GM18861 (cell line): ENCODE measurements at regions not wholly inside any gene's neighbourhood (a gene's known extent, or its start where the extent isn't known, plus 50 kb on each side); places are given as distances from the start of the nearest gene placed in this dataset.

Experiments
- ATAC-seq: cut with Tn5 transposase; IDR thresholded peaks from one replicate; pipeline ENCODE4 v1.9.1; 2021; ENCODE audit not compliant: unreplicated experiment

DNA sequence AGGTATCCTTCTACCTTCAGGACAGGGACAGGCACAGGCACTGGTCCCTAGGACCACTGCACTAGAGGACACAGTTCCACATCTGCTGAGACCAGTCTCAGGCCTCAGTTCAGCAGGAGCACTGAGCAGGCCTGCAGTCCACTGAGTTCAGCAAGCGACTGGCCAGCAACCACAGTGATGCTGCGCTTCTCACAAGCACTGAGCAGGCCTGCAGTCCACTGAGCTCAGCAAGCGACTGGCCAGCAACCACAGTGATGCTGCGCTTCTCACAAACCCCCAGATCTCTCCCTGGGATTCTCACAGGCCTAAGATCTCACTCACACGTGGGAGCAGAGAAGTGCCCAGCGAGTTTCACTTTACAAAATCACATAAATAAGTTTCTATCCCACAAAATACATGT, 140.6 kb downstream of the IRS2 start:
- ATAC-seq, result no peak

DNA sequence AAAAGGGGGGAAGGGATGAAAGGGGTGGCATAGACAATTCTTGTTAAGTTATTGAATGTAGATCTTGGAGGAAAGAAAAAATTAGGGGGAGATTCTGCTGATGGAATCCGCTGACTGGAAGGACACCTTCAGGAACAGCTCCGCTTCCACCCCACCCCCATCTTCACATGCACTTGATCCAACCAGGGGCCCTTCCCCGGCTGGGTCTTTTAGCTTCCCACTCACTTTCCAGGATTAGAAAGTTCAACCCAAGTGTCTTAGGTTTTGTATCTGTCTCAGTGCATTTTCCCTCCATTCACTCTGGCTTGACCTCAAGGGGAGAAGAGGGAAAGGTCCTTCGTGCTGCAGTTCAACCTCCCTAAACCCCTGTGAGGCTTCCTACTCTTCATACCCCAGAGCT, 141.4 kb downstream of the IRS2 start:
- no peak for ATAC-seq

DNA sequence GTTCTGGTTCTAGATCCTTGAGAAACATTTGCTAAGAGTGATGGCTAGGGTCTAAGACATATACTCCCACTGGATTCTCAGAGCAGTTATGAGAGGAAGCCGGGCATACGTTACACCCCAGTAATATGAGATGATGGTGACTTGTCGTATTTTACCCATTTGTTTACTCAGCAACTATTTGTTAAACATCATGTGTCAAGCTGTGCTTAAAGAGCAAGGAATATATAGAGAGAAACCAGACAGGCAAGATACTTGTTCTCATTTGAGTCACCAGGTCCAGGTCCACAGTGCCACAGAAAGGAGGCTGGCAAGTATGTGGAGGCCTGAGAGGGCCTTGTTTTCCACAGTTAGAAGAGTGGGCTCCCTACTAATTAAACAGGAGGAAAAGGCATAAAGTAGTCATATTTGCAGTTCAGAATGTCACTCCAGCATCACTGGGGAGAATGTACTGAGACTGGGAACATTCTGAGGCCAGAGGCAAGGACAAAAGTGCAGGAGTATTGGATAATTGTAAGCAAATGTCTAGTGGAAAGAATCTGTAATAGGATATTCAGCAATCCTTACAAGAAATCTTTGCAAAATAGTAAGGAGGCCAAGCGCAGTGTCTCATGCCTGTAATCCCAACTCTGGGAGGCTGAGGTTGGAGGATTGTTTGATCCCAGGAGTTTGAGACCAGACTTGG, 142.2 kb downstream of the IRS2 start:
- no peak for ATAC-seq

DNA sequence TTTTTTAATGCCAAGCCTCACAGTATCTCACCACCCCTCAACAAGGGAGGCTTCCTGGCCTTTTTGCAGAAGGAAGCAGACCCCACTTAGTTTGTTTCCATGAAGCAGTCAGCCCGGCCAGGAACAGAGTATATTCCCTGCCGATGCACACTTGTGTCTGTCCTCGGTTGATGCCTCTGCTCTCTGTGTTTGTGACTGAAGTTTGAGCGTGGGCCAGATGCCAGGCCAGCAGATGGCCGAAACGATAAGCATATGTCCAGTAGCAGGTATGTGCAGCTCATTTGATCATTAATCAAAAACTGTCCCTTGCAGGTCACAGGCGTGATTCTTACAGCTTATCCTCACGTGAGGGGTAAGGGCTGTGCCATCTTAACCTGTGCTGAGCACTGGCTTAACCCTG, 144.0 kb downstream of the IRS2 start:
- no peak for ATAC-seq

DNA sequence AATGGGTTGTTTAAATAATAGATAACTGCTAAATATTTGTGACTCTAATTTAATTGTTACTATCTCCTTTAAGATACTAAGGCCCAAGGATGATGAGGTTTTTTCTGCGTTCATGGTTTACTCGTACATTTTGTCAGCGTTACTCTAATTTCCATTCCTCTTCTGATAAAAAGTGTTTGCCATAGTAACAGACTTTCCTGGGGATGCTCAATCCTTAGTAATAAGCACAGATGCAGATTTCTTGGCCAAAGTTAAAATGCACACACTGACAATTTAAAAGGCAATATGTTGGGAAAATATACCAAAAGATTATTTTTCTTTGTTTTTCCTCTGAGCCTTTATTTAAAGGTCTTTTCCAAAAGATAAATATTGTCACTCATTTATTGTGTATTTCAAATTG, 149.6 kb downstream of the IRS2 start:
- no peak for ATAC-seq

DNA sequence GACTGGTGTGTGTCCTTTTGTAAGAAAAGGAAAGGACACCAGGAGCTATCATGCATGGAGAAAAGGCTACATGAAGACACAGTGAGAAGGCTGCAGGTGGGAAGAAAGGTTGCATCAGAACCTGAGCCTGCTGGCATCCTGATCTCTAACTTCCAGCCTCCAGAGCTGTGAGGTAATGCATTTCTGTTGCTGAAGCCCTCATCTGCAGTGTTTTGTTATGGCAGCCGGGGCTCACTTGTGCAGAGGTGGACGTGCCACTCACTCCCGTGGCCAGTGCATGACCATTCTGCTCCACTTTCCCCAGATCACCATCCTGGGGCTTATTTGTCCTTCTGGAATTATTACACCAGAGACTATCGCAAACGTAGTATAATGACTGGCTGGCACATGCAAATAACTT, 155.3 kb downstream of the IRS2 start:
- ATAC-seq, result no peak

DNA sequence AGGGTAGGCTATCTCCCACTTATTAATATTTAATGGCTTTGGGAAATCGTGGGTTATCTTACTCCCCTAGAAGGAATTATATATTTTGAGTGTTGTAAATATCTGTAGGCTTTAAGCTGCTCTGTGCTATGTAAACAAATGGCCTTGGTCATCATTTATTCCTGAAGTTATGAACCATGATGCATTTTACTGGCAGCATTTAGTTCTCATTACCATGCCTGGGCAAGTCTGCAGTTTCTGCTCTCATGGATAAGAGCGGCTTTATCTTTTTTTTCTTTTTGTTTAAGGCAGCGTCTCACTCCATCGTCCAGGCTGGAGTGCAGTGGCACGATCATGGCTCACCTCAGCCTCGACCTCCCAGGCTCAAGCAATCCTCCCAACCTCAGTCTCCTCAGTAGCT, 156.1 kb downstream of the IRS2 start:
- ATAC-seq, result no peak

DNA sequence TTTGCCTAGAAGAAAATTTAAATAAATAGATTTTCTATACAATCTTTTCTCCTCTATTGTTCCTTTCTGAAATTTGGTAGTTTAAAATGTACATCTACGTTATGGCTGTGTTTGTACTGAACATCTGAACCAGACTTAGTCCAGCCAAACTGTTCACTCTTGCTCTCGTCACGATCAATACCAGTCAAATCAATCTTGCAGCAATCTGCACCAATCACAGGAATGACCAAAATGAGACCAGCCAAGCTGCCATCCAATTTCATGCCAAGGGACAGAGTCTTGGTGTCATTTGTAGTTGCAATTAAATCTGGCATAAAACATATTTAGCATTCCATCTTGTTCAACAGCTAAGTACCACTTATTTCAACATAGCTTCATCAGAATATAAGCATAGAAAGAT, 156.6 kb downstream of the IRS2 start:
- no peak for ATAC-seq

DNA sequence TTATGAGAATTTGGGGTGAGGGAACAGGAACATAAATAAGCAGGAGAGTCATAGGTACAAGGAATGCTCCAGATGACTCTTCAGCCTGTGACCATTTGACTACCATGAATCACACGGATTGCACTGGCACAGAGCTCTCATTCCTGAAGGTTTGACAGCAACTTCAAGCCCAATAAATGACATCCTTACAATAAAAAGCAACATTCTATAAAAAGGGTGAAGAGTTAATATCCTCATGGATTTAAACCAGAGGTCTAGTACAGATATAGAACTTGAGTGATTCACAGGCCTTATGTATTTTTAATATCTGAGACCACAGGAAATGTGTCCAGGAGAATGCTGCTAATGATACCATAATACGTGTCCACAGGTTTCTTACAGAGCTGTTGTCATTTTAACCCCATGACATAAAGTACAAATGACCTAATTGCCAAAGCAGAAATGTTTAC, 158.1 kb downstream of the IRS2 start:
- ATAC-seq, result no peak

DNA sequence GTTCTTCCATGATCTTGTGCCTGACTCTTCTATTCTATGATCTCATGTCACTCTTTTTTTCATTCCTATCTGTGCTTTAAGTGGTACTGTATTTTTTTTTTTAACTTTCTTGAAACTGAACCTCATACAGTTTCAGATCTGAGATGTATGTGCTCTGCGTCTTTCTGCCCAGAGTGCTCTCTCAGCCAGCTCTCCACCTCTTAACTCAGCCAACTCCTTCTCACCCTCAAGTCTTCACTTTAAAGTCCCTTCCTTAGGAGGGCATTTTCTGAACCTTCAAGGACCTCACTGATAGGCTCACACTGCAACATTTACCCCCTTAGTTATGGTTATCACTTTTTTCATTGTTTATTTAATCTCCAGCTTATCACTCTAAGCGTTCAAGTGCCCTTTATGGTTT, 158.7 kb downstream of the IRS2 start:
- no peak for ATAC-seq

DNA sequence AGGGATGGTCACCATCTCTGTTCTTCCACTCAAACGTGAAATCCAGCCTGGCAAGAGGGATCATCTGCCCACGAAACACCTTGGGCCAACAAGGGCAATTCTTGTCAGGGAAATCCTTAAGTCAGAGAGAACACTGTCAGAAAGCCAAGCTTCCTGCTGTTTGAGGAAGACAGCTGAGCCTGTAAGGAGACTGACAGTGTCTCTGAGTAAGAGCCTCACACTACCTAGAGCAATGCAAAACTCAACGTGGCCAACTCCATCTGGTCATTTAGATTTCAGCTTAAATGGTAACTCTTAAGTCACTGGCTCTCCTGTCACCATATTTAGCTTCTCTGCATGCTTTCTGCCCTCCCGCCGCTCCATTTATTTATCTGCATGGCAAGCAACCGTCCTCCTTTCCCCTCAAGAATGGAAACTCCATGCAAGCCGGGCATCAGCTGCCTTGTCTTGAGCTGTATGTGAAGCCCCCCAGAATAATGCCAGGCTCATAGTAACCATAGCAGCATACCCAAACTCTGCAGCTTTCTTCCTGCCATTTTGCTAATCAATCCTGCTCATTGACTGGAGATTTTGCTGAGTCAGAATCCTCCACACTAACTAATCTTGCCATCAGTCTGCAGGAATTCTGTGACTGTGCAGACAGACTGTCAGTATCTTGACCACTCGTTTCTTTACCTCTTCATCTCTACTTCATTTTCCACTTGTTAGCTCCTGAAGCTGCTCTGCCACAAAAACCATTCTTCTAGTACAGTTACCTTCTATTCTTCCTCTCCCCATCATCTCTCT, 159.8 kb downstream of the IRS2 start:
- ATAC-seq, result no peak

DNA sequence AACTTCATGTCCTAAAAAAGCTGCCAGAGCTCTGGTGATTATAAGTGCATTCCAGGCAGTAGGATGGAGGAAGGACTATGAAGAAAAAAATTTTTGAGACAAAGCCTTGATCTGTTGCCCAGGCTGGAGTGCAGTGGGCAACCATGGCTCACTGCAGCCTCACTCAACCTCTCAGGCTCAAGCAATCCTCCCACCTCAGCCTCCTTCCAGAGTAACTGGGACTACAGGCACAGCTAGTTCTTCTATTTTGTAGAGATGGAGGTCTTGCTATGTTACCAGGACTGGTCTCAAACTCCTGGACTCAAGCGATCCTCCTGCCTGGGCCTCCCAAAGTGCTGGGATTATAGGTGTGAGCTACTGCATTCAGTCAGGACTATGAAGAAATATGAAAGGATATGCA, 161.2 kb downstream of the IRS2 start:
- no peak for ATAC-seq

DNA sequence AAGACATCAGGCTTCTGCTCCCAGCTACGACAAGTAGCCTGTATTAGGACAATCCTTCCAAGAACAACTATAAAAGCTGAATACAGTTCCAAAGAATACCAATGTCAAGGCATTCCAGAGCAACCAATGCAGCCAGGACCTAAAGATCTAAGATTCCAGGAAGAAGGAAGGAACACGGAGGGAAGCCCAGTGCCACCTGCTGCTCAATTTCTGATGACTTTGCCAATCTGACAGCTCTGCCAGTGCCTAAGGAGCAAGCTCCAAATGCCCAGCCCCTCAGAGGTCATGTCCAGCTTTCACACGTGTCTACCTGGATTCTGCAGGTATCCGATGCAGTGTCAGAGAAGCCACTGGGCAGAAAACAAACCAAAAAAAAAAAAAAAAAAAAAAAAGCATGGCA, 164.4 kb downstream of the IRS2 start:
- ATAC-seq, result no peak

DNA sequence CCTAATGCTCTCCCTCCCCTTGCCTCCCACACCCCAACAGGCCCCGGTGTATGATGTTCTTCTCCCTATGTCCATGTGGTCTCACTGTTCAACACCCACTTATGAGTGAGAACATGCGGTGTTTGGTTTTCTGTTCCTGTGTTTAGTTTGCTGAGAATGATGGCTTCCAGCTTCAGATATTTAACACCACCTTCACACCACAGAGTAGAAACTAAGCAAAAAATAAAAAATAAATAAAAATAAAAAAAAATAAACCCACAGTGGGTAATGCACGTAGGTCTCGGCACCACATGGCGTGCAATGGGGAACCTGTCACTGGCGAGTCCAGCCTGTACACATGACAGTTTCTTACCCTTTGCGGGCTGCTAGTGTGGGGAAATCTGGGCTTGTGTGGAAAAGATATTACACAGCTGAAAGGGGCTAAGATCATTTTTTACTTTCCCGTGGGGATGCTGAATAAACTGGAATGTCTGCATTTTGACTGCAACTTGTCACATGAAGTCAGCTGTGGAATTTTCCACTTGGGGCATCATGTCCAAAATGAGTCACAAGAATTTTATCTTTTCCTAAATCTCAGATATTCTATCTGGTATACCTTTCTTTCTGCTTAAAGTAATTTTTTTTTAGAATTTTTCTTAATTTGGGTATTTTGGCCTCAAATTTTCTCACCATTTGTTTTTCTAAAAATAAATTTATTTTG, 170.5 kb downstream of the IRS2 start:
- no peak for ATAC-seq

DNA sequence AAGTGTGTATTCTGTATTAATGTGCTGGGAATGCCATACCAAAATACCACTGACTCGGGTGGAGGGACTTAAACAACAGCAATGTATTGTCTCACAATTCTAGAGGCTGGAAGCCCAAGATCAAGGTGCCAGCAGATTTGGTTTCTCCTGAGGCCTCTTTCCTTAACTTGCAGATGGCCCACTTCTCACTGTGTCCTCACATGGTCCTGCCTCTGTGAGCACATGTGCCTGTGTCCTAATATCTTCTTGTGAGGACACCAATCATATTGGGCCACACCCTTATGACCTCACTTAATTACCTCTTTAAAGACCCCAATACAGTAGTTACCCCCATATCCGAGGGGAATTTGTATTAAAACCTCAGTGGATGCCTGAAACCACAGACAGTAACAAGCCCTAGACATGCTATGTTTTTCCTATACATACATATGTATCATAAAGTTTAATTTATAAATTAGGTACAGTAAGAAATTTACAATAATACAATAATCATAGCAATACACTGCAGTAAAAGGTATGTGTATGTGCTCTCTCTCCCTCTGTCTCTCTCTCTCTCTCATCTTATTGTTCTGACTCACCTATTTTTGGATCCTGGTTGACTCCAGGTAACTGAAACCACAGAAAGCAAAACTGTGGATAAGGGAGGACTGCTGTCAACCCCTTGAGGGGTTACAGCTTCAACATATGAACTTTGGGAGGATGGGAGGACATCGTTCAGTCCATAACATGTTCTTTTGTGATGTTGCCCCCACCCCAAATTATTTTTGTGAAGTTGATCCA, 174.3 kb downstream of the IRS2 start:
- ATAC-seq, result no peak

DNA sequence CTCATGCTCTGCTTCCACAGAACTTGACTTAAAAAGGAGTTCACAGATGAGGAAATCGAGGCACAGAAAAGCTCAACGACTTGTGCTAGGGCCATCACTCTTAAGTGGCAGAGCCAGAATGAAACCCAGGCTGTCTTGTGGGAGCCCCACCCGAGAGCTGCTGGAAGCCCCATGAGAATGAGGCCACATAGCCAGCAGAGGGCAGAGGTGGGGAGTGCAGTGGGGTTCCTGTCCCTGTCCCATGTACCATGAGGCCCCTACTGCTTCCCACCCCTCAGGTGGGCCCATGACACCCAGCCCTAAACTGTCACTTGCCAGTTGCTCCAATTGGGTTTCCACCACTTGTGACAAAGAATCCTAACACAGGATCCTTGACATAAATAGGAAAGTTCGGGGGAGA, 175.9 kb downstream of the IRS2 start:
- ATAC-seq, result no peak

DNA sequence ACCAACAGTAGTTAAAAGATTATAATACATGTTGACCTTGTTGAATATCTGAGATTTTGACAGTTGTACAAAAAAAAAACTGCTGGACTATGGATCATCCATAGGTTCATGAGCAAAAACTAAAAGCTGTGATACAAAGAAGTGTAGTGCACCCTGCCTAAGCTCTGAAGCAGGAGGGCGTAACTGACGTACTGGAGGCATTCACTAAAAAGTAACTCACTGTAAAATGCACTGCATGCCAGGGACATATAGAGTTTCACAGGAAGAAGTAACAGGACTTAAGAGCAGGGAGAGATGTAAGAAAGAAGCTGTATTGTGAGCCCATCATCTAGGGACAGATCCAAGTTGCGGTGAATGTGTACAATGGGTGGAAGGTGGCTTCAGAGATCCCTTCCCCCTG, 177.9 kb downstream of the IRS2 start:
- ATAC-seq, result no peak

DNA sequence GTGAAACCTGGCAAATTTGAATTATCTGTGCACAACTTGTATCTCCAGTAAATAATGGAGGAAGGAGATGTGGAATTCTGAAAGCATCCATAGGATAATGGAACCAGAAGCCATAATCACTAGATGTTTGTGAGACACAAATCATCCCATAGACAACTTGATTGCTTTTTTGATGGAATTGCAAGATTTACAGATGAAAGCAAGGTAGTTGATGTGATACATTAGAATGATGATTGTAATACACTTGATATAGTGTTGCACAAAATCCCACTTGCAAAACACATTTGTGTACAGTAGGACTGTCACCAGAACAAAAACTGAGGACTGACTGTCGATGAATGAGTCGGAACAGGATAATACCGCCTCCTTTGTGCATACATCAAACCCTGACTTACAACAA, 178.3 kb downstream of the IRS2 start:
- no peak for ATAC-seq

DNA sequence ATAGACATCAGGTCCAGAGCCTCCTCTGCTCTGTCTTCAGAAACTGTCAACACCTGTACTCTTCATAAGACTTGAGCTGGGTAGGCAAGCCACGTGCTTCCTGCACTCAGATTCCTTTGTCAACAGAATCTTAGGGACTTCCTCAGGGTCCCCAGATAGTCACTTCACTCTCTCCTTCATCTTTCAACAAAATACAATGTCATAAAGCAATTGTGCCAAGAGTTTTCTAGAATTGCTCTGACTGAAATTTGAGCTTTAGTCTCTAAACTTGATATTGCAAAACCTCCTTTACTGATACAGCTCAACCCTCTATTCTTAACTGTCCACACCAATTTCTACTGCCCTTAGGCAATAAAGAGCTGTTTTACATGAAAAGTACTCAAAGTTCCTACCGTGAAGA, 179.9 kb downstream of the IRS2 start:
- ATAC-seq, result no peak

DNA sequence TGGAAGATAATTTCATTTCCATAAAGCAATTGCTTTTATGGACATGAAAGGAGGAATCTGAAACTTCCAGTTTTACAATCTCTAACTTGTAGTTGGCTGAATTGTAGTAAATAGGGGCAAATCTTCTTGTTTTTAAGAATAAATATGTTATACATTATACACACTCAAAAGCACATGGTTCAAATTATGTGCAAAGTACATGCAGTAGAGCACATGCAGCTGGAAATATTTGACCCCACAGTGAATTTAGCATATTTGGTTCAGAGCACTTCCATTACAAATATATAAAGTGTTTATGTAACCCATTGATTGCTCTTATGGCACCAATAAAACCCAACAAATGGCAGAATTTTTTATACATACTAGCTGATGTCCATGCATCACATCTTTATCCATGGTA, 180.5 kb downstream of the IRS2 start:
- ATAC-seq, result no peak

DNA sequence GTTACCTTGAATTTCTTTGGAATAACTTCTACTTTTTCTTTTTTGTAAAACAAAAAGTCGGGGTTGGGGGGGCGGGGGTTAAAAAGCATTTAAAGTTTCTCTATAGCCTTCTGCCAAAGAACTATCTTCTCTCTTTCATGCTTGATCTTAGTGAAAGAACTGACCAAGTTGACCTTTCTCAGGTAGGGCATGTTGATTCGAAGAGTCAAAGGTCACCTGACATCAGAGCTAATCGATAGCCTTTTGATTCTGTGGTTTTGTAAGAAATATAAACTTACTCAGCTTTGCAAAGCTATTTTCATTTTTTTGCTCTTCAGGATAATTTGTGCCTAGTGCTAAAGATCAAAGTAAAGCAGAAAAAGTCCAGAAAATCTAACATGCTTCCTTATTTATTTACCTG, 181.5 kb downstream of the IRS2 start:
- no peak for ATAC-seq
